HepG2 (cell line): ENCODE measurements at regions not wholly inside any gene's neighbourhood (a gene's known extent, or its start where the extent isn't known, plus 50 kb on each side); places are given as distances from the start of the nearest gene placed in this dataset.

ENCODE experiments used
- ATAC-seq: fragments of 200-7000 bp; cut with Tn5 transposase; 3 replicates; pipeline ENCODE4 v1.9.1; 2020; ENCODE audit warnings: mild to moderate bottlenecking, moderate library complexity
- BruUV-seq: library from RNA; stranded (reverse); fragments of 400-500 nt; replicated peaks from 2 replicates; lab custom pipeline; 2021; lab: Mats Ljungman, UMichigan
- CTCF ChIA-PET: fragments of 300-600 bp; formaldehyde crosslinking; extraction: SDS; loops from one replicate; lab custom pipeline; 2021; ENCODE audit warnings: low total read pairs, inconsistent platforms, low intra/inter-chr PET ratio; lab: Yijun Ruan, JAX
- POLR2A ChIA-PET: fragments of 350-600 bp; sonication (Branson Sonifier 250); formaldehyde crosslinking; loops from one replicate; lab custom pipeline; 2020; ENCODE audit warnings: antibody characterized with exemption, inconsistent platforms; lab: Yijun Ruan, JAX
- DNase-seq: peaks from one replicate; pipeline ENCODE4 v3.0.0-alpha.2; 2015; ENCODE audit warnings: low spot score
- FAIRE-seq: peaks from 3 replicates; lab custom pipeline; 2011; peaks lifted over from hg19 to GRCh38; lab: Jason Lieb, UNC
- H2AFZ ChIP-seq: one replicate; pipeline ENCODE4 v1.6.1; 2011; ENCODE audit warnings: low read length, inconsistent platforms
- H3K27ac ChIP-seq: fragments of 300-600 bp; 3 replicates; pipeline ENCODE4 v1.8.0; 2011; ENCODE audit warnings: mixed run types, mild to moderate bottlenecking, mixed read lengths, low read length, inconsistent platforms; ENCODE audit not compliant: insufficient read depth; ENCODE audit errors: extremely low read length
- H3K27me3 ChIP-seq, 2 experiments: fragments of 200-600 bp in 1 of 2; 2 replicates in 1 of 2; 3 replicates in 1 of 2; pipeline versions ENCODE4 v1.6.0 to v1.8.0; 2011; ENCODE audit warnings: low read length in 2 of 2, mild to moderate bottlenecking in 2 of 2, moderate library complexity in 2 of 2, inconsistent platforms in 1 of 2; ENCODE audit not compliant: insufficient read depth in 2 of 2, control insufficient read depth in 1 of 2
- H3K36me3 ChIP-seq, 2 experiments: fragments of 200-600 bp in 1 of 2; replicated peaks in 1 of 2; 2 replicates in 1 of 2; 3 replicates in 1 of 2; pipeline versions ENCODE4 v1.5.1 to v1.8.0; 2011; ENCODE audit warnings: low read length in 2 of 2, inconsistent platforms in 1 of 2; ENCODE audit not compliant: insufficient read depth in 2 of 2, control insufficient read depth in 1 of 2
- H3K4me1 ChIP-seq: 2 replicates; pipeline ENCODE4 v1.5.1; 2012; ENCODE audit warnings: low read length, inconsistent platforms; ENCODE audit not compliant: insufficient read depth
- H3K4me2 ChIP-seq: 2 replicates; pipeline ENCODE4 v1.6.0; 2011; ENCODE audit warnings: low read depth, low read length, inconsistent platforms
- H3K4me3 ChIP-seq, 3 experiments: fragments of 200-600 bp in 1 of 3; sonication (generic), shearing (Covaris generic) in 1 of 3; replicated peaks in 1 of 3; 2 replicates each; pipeline ENCODE4 v1.5.1; 2011 to 2016; ENCODE audit warnings: low read length in 3 of 3, inconsistent platforms in 2 of 3, low read depth in 2 of 3, mild to moderate bottlenecking in 2 of 3, control low read depth in 1 of 3, mixed read lengths in 1 of 3; ENCODE audit not compliant: insufficient read depth in 1 of 3
- H3K79me2 ChIP-seq: one replicate; pipeline ENCODE4 v1.6.1; 2011; ENCODE audit warnings: low read length, inconsistent platforms; ENCODE audit not compliant: insufficient read depth
- H3K9ac ChIP-seq: 2 replicates; pipeline ENCODE4 v1.6.0; 2011; ENCODE audit warnings: mild to moderate bottlenecking, low read depth, low read length, inconsistent platforms; ENCODE audit not compliant: insufficient read depth
- H3K9me3 ChIP-seq: 2 replicates; pipeline ENCODE4 v1.5.1; 2012; ENCODE audit warnings: mild to moderate bottlenecking, low read length
- H4K20me1 ChIP-seq: 2 replicates; pipeline ENCODE4 v1.6.0; 2011; ENCODE audit warnings: inconsistent platforms, mild to moderate bottlenecking, low read length, moderate library complexity; ENCODE audit not compliant: insufficient read depth
- ATF7-NPFF ChIP-seq: sonication (generic); formaldehyde crosslinking; IDR thresholded peaks from 2 replicates; pipeline ENCODE4 v1.8.1; 2023; ENCODE audit warnings: mild to moderate bottlenecking, low read depth, missing genetic modification reagents, moderate library complexity
- DNMT3B ChIP-seq: conservative IDR thresholded peaks from 2 replicates; pipeline ENCODE4 v1.6.1; 2016; ENCODE audit warnings: missing biosample characterization, control low read depth
- FOXM1 ChIP-seq: sonication (generic); formaldehyde crosslinking; IDR thresholded peaks from 2 replicates; pipeline ENCODE4 v1.5.0; 2020; ENCODE audit warnings: missing genetic modification reagents
- HDAC2 ChIP-seq: sonication (generic); formaldehyde crosslinking; IDR thresholded peaks from 2 replicates; pipeline ENCODE4 v1.4.0; 2020; ENCODE audit warnings: missing genetic modification reagents
- HNRNPK ChIP-seq: fragments of 200-400 bp; formaldehyde crosslinking; IDR thresholded peaks from 2 replicates; pipeline ENCODE4 v1.6.1; 2018; ENCODE audit warnings: low read length, low read depth, moderate library complexity, mild to moderate bottlenecking; ENCODE audit not compliant: poor library complexity, severe bottlenecking
- NRL ChIP-seq: sonication (generic); formaldehyde crosslinking; IDR thresholded peaks from 2 replicates; pipeline ENCODE4 v1.5.0; 2020; ENCODE audit warnings: missing genetic modification reagents, mild to moderate bottlenecking, moderate library complexity, borderline replicate concordance
- PCBP1 ChIP-seq: fragments of 200-400 bp; formaldehyde crosslinking; IDR thresholded peaks from 2 replicates; pipeline ENCODE4 v1.6.1; 2017; ENCODE audit warnings: mild to moderate bottlenecking, low read depth, low read length, borderline replicate concordance
- PHF21A ChIP-seq: sonication (generic); formaldehyde crosslinking; IDR thresholded peaks from 2 replicates; pipeline ENCODE4 v1.5.0; 2020; ENCODE audit warnings: mild to moderate bottlenecking, missing genetic modification reagents
- TCF12 ChIP-seq, 2 experiments: fragments of 450-650 bp in 1 of 2; sonication (generic) in 1 of 2; formaldehyde crosslinking in 1 of 2; IDR thresholded peaks; 2 replicates each; pipeline versions ENCODE4 v1.6.1 to v1.8.0; 2017 to 2022; ENCODE audit warnings: antibody characterized with exemption in 1 of 2, mild to moderate bottlenecking in 1 of 2, missing genetic modification reagents in 1 of 2, moderate library complexity in 1 of 2
- TIGD3 ChIP-seq: sonication (generic); formaldehyde crosslinking; IDR thresholded peaks from 2 replicates; pipeline ENCODE4 v1.5.1; 2020; ENCODE audit warnings: mild to moderate bottlenecking, missing genetic modification reagents, borderline replicate concordance
- ZNF720 ChIP-seq: sonication (generic); formaldehyde crosslinking; IDR thresholded peaks from 2 replicates; pipeline ENCODE4 v1.4.0; 2020; ENCODE audit warnings: missing genetic modification reagents
- ZSCAN31 ChIP-seq: sonication (generic); formaldehyde crosslinking; IDR thresholded peaks from 2 replicates; pipeline ENCODE4 v1.5.0; 2020; ENCODE audit warnings: low read depth, mild to moderate bottlenecking, missing genetic modification reagents
- WGBS: methylation state at CpG from one replicate; pipeline ENCODE4 v1.1.6; 2017; ENCODE audit warnings: low lambda C conversion rate; 5-methylcytosine and 5-hydroxymethylcytosine counted together
- in situ Hi-C: cut with HindIII; loops from 2 replicates; pipeline ENCODE4 v1.10.0; 2017; ENCODE audit warnings: low pct_unique_long_range_greater_than_20kb; ENCODE audit not compliant: extremely low pct_ligation_motif_present
- intact Hi-C: fragments of 100-400 bp; cut with micrococcal nuclease; formaldehyde crosslinking; loops from one replicate; pipeline ENCODE4 v1.10.0; 2022; ENCODE audit not compliant: unreplicated experiment
- TF ChIP-seq, protein P1 (sequence below): sonication (generic); formaldehyde crosslinking; IDR thresholded peaks from 2 replicates; pipeline ENCODE4 v1.4.0; 2020; ENCODE audit warnings: missing genetic modification reagents
- TF ChIP-seq, protein P2 (sequence below): IDR thresholded peaks from 2 replicates; pipeline ENCODE4 v1.6.1; 2016; ENCODE audit warnings: missing genetic modification reagents, missing compliant biosample characterization

DNA sequence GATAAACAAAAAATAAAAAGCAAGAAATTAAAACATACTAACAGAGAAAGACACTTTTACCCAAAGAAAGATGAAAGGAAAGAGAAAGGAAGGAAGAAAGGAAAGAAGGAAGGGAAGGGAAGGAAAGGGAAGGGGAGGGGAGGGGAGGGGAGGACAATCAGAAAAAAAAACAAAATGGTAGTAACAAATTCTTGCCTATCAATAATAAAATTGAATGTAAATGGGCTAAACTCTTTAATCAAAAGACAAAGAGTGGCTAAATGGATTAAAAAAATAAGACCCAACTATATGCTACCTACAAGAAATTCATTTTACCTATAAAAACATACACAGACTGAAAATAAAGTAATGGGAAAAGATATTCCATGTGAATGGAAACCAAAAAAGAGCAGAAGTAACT, 372.9 kb upstream of the NFIA start:
- in situ Hi-C loops = no loop called here
- no peak overlapping the region for H3K9ac ChIP-seq
- no peak overlapping the region for H2AFZ ChIP-seq
- H4K20me1 ChIP-seq = no peaks in the 10 kb centered on the region
- no peak for ATAC-seq
- TF ChIP-seq PCBP1 (0 out of 2 replicates have a peak, but pooled peaks have one; percentile 48), HNRNPK (peak; percentile 91), NRL (no peak)
- H3K9me3 ChIP-seq = no peaks in the 10 kb centered on the region
- no peak overlapping the region for H3K4me3 ChIP-seq
- no peak overlapping the region for H3K27ac ChIP-seq
- ChIA-PET CTCF (no interaction called here), POLR2A (no interaction called here)
- no peak for FAIRE-seq
- no peaks in the 10 kb centered on the region for H3K27me3 ChIP-seq
- H3K79me2 ChIP-seq = no peaks in the 10 kb centered on the region
- intact Hi-C loops = no loop called here
- DNase-seq = no peak
- H3K4me1 ChIP-seq = no peaks in the 10 kb centered on the region
- no TSS peak for BruUV-seq
- no peak overlapping the region for H3K4me2 ChIP-seq
- no peaks in the 10 kb centered on the region for H3K36me3 ChIP-seq

DNA sequence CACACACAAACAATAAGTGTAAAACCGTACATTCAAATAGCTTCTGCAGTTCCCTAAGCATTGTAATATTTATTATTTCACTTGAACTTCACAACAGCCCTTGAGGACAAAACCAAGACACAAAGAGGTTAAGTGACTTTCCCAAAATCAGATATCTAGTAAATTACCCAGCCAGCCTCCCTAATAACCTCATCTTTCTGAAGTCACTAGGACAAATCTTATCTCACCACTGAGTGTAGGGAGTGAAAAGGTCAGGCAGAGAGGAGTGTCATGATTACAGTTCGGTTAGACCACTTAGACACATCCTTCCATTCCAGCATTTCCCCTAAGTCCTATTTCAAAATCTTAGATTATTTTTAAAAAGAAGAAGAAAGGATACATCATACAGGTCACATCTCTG, 377.3 kb upstream of the NFIA start:
- WGBS = 4% methylated on average over 2 of the region's 2 CpGs
- Histone ChIP-seq H4K20me1 (no peaks in the 10 kb centered on the region), H3K27ac (no peak overlapping the region), H3K36me3 (no peaks in the 10 kb centered on the region), H3K79me2 (no peaks in the 10 kb centered on the region), H3K4me2 (no peak overlapping the region), H3K9ac (no peak overlapping the region), H3K27me3 (no peaks in the 10 kb centered on the region), H3K4me3 (no peak overlapping the region), H3K9me3 (no peaks in the 10 kb centered on the region), H3K4me1 (no peaks in the 10 kb centered on the region), H2AFZ (no peak overlapping the region)
- ChIA-PET POLR2A (no interaction called here), CTCF (no interaction called here)
- DNase-seq = no peak
- no peak for FAIRE-seq
- in situ Hi-C loops = no loop called here
- BruUV-seq = no TSS peak
- ATAC-seq = no peak
- intact Hi-C loops = no loop called here
- TF ChIP-seq, protein P1, sequence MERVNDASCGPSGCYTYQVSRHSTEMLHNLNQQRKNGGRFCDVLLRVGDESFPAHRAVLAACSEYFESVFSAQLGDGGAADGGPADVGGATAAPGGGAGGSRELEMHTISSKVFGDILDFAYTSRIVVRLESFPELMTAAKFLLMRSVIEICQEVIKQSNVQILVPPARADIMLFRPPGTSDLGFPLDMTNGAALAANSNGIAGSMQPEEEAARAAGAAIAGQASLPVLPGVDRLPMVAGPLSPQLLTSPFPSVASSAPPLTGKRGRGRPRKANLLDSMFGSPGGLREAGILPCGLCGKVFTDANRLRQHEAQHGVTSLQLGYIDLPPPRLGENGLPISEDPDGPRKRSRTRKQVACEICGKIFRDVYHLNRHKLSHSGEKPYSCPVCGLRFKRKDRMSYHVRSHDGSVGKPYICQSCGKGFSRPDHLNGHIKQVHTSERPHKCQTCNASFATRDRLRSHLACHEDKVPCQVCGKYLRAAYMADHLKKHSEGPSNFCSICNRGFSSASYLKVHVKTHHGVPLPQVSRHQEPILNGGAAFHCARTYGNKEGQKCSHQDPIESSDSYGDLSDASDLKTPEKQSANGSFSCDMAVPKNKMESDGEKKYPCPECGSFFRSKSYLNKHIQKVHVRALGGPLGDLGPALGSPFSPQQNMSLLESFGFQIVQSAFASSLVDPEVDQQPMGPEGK (CRISPR knock-in tag) = no peak
- TF ChIP-seq DNMT3B (CRISPR knock-in tag) (no peak), TIGD3 (CRISPR knock-in tag) (no peak), HDAC2 (CRISPR knock-in tag) (no peak), FOXM1 (no peak), HNRNPK (no peak), ZNF720 (CRISPR knock-in tag) (no peak), ATF7-NPFF (CRISPR knock-in tag) (no peak), TCF12 (IDR thresholded peaks at IDR 0.05) (no peak), TCF12 (CRISPR knock-in tag; IDR thresholded peaks at IDR 0.05) (no peak), PHF21A (CRISPR knock-in tag) (no peak), ZSCAN31 (CRISPR knock-in tag) (no peak)
- TF ChIP-seq, protein P2, sequence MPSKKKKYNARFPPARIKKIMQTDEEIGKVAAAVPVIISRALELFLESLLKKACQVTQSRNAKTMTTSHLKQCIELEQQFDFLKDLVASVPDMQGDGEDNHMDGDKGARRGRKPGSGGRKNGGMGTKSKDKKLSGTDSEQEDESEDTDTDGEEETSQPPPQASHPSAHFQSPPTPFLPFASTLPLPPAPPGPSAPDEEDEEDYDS (CRISPR knock-in tag) = no peak
